Suprapubic skin (tissue), 4 donors: ENCODE measurements at regions not wholly inside any gene's neighbourhood (a gene's known extent, or its start where the extent isn't known, plus 50 kb on each side); places are given as distances from the start of the nearest gene placed in this dataset.

Experiments used
- DNase-seq, 2 donors: peaks; one replicate each; pipeline ENCODE4 v3.0.0-alpha.2; 2019; ENCODE audit warnings: low spot score in 2 of 2
- H3K27ac ChIP-seq: fragments of 200-600 bp; sonication (generic); one replicate; pipeline ENCODE4 v1.5.1; 2019
- H3K27me3 ChIP-seq: fragments of 200-600 bp; sonication (generic); one replicate; pipeline ENCODE4 v1.5.1; 2019
- H3K36me3 ChIP-seq: fragments of 200-600 bp; sonication (generic); one replicate; pipeline ENCODE4 v1.5.1; 2019
- H3K4me1 ChIP-seq: fragments of 200-600 bp; sonication (generic); one replicate; pipeline ENCODE4 v1.5.1; 2019
- H3K4me3 ChIP-seq: fragments of 200-600 bp; sonication (generic); one replicate; pipeline ENCODE4 v1.5.1; 2019; ENCODE audit warnings: mild to moderate bottlenecking
- H3K9me3 ChIP-seq: fragments of 200-600 bp; sonication (generic); one replicate; pipeline ENCODE4 v1.5.1; 2019
- CTCF ChIP-seq, 2 donors: fragments of 200-600 bp in 1 of 2; fragments of 450-650 bp in 1 of 2; sonication (generic) in 1 of 2; IDR thresholded peaks; one replicate each; pipeline ENCODE4 v1.5.1; 2016 to 2019; ENCODE audit warnings: antibody characterized with exemption in 2 of 2, mild to moderate bottlenecking in 1 of 2, moderate library complexity in 1 of 2
- EP300 ChIP-seq: sonication (generic); formaldehyde crosslinking; IDR thresholded peaks from one replicate; pipeline ENCODE4 v1.6.1; 2017; ENCODE audit warnings: antibody characterized with exemption
- POLR2A ChIP-seq, 2 donors: fragments of 450-650 bp; IDR thresholded peaks; one replicate each; pipeline ENCODE4 v1.6.1; 2017; ENCODE audit warnings: antibody characterized with exemption in 2 of 2, mild to moderate bottlenecking in 2 of 2, moderate library complexity in 2 of 2
- POLR2AphosphoS5 ChIP-seq, 3 donors: sonication (generic); formaldehyde crosslinking; IDR thresholded peaks; one replicate each; pipeline ENCODE4 v1.6.1; 2017; ENCODE audit warnings: antibody characterized with exemption in 3 of 3
- WGBS: methylation state at CpG from one replicate; pipeline ENCODE4 v1.1.5; 2018; 5-methylcytosine and 5-hydroxymethylcytosine counted together

DNA sequence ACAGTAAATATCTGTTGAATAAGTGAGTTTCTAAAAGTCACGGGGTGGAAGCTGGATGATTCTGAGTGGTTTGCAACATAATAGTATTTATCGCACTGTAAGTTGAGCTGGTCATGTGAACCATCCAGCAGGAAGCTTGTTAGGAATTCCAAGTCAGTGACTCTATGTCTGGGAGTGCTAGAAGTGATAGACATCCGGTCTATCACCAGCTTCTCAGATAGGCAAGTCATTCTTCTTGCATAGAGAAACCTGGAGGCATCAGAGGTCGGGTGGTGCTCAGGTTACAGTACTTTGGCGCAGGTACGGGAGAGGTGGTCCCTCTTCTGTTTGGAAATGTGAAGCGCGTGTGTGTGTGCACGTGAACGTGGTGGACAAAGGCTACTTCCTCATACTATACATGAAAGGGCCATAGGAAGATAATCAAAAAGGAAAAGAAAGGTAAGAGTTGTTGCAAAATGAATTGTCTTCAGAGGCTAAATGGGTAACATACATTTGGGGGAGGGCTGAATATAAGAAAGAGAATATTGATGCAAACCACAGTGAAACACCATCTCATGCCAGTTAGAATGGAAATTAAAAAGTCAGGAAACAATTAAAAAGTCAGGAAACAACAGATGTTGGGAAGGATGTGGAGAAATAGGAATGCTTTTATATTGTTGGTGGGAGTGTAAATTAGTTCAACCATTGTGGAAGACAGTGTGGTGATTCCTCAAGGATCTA lies 299.3 kb upstream of the ZFP64 start:
- no peak overlapping the region for H3K27ac ChIP-seq
- no peak for DNase-seq
- no peaks in the 10 kb centered on the region for H3K27me3 ChIP-seq
- peaks cover 11% of the 10 kb centered on the region for H3K4me1 ChIP-seq
- H3K4me3 ChIP-seq, result no peak overlapping the region
- TF ChIP-seq CTCF (IDR thresholded peaks at IDR 0.05) (no peak), POLR2AphosphoS5 (IDR thresholded peaks at IDR 0.05) (no peak), POLR2A (IDR thresholded peaks at IDR 0.05) (no peak), EP300 (no peak)
- no peaks in the 10 kb centered on the region for H3K9me3 ChIP-seq
- 73% methylated on average over 10 of the region's 10 CpGs for WGBS
- H3K36me3 ChIP-seq, result no peaks in the 10 kb centered on the region

DNA sequence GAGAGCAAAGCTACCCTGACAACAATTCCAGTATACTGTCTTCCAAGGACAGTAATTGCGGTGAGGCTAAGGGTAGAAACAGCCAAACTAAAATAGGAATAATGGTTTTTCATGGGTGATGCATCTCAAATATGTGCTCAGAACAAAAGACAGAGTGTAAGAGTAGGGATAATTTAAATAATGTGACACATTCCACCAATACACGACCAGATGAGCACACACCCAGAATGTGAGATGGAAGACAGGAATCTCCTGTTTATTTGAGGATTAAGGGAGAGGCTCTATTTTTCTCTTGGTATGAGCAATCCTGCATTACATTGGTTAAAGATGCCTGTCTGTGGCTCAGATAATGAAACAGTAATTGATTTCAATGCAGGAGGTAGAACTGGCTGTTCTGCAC lies 292.9 kb upstream of the ZFP64 start:
- no peak overlapping the region for H3K4me3 ChIP-seq
- H3K9me3 ChIP-seq, result no peaks in the 10 kb centered on the region
- no peaks in the 10 kb centered on the region for H3K27me3 ChIP-seq
- no peaks in the 10 kb centered on the region for H3K4me1 ChIP-seq
- TF ChIP-seq POLR2AphosphoS5 (IDR thresholded peaks at IDR 0.05), result no peak
- WGBS, result 49% methylated on average over 2 of the region's 2 CpGs
- no peak for DNase-seq
- no peaks in the 10 kb centered on the region for H3K36me3 ChIP-seq
- no peak overlapping the region for H3K27ac ChIP-seq

GRCh38 chr20:52483382-52483781 lies 291.8 kb upstream of the ZFP64 start:
- Histone ChIP-seq H3K9me3 (no peaks in the 10 kb centered on the region), H3K27ac (no peak overlapping the region), H3K27me3 (no peaks in the 10 kb centered on the region), H3K4me1 (no peaks in the 10 kb centered on the region), H3K4me3 (no peak overlapping the region), H3K36me3 (no peaks in the 10 kb centered on the region)
- no peak for TF ChIP-seq CTCF (IDR thresholded peaks at IDR 0.05)
- TF ChIP-seq POLR2AphosphoS5 (IDR thresholded peaks at IDR 0.05), result no peak
- no peak for TF ChIP-seq POLR2A (IDR thresholded peaks at IDR 0.05)
- no peak for TF ChIP-seq EP300
- WGBS, result 93% methylated on average over 1 of the region's 1 CpG
- no peak for DNase-seq

- no peaks in the 10 kb centered on the region for H3K36me3 ChIP-seq
- H3K27ac ChIP-seq, result no peak overlapping the region
- no peaks in the 10 kb centered on the region for H3K27me3 ChIP-seq
- H3K9me3 ChIP-seq, result no peaks in the 10 kb centered on the region
- DNase-seq, result no peak
- no peaks in the 10 kb centered on the region for H3K4me1 ChIP-seq
- TF ChIP-seq CTCF (IDR thresholded peaks at IDR 0.05), result no peak
- WGBS, result 89% methylated on average over 5 of the region's 5 CpGs
- no peak overlapping the region for H3K4me3 ChIP-seq
Measured at GRCh38 chr20:52482044-52482443, 290.5 kb upstream of the ZFP64 start.

DNA sequence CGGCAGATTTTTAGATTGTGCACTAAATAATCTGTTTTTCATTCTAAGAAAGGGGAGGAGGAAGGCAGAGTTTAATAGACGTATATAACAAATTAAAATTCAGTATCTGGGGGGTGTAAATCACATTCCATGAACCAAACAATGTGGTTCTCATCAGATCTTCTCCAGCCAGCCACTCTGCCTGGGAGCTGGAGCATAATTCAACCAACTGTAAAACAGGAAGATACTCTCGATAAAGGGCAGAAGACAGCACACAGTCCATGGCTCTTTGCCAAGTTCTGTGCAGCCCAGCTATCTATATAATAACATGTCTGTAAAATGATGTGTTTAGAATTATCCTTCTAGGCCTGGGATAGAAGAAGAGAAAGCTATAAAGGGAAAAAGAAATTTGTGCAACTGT lies 289.9 kb upstream of the ZFP64 start:
- DNase-seq, result no peak
- H3K27ac ChIP-seq, result no peak overlapping the region
- no peaks in the 10 kb centered on the region for H3K27me3 ChIP-seq
- H3K9me3 ChIP-seq, result no peaks in the 10 kb centered on the region
- H3K4me3 ChIP-seq, result no peak overlapping the region
- TF ChIP-seq POLR2AphosphoS5 (IDR thresholded peaks at IDR 0.05) (no peak), CTCF (IDR thresholded peaks at IDR 0.05) (no peak), POLR2A (IDR thresholded peaks at IDR 0.05) (no peak)
- no peaks in the 10 kb centered on the region for H3K36me3 ChIP-seq
- whole genome bisulfite sequencing, result 47% methylated on average over 3 of the region's 3 CpGs
- H3K4me1 ChIP-seq, result no peaks in the 10 kb centered on the region
